GM06990 (cell line): ENCODE measurements at regions not wholly inside any gene's neighbourhood (a gene's known extent, or its start where the extent isn't known, plus 50 kb on each side); places are given as distances from the start of the nearest gene placed in this dataset.

ENCODE experiments used
- DNase-seq: peaks from one replicate; pipeline ENCODE4 v3.0.0-alpha.2; 2011; ENCODE audit not compliant: insufficient read length; ENCODE audit errors: extremely low read depth
- H3K27me3 ChIP-seq: replicated peaks from 2 replicates; pipeline ENCODE4 v1.6.0; 2011; ENCODE audit warnings: low read length; ENCODE audit not compliant: control insufficient read depth, insufficient read depth
- H3K36me3 ChIP-seq: 2 replicates; pipeline ENCODE4 v1.5.1; 2011; ENCODE audit warnings: low read length; ENCODE audit not compliant: control insufficient read depth, insufficient read depth
- H3K4me3 ChIP-seq: replicated peaks from 2 replicates; pipeline ENCODE4 v1.5.1; 2011; ENCODE audit warnings: low read depth, mild to moderate bottlenecking, control low read depth, low read length
- CTCF ChIP-seq: IDR thresholded peaks from 2 replicates; pipeline ENCODE4 v1.5.1; 2011; ENCODE audit warnings: low read length, control low read depth, mild to moderate bottlenecking, inconsistent platforms; ENCODE audit not compliant: insufficient read depth, poor library complexity, severe bottlenecking

GRCh38 chr10:124145109-124145870 lies 51.9 kb upstream of the CHST15 start:
- Histone ChIP-seq H3K27me3 (peaks cover 2% of the 10 kb centered on the region; the same call in 1 of the 2 replicates), H3K4me3 (no peak overlapping the region), H3K36me3 (no peaks in the 10 kb centered on the region)
- no peak for DNase-seq
- no peak for TF ChIP-seq CTCF

- no peak overlapping the region for H3K4me3 ChIP-seq
- H3K27me3 ChIP-seq = peaks cover 2% of the 10 kb centered on the region; the same call in 1 of the 2 replicates
- no peak for TF ChIP-seq CTCF
Measured at GRCh38 chr10:124144536-124144935, 51.1 kb upstream of the CHST15 start.

GRCh38 chr10:124143721-124144120 lies 50.3 kb upstream of the CHST15 start:
- Histone ChIP-seq H3K4me3 (no peak overlapping the region), H3K27me3 (peaks cover 2% of the 10 kb centered on the region; the same call in 1 of the 2 replicates), H3K36me3 (no peaks in the 10 kb centered on the region)
- DNase-seq = no peak
- TF ChIP-seq CTCF = no peak

More at GRCh38 chr10:124144536-124144935, 51.1 kb upstream of the CHST15 start:
- DNase-seq = no peak
- no peaks in the 10 kb centered on the region for H3K36me3 ChIP-seq
